Head of caudate nucleus (tissue), 42 donors: ENCODE measurements at regions not wholly inside any gene's neighbourhood (a gene's known extent, or its start where the extent isn't known, plus 50 kb on each side); places are given as distances from the start of the nearest gene placed in this dataset.
"Not testable (repeated sequence)": the region's sequence is repeated elsewhere in the genome, so short reads cannot be mapped to it uniquely, and the experiment has no call there.

ENCODE experiments used
- DNase-seq, 42 donors: peaks; one replicate each; pipeline versions ENCODE4 v3.0.0 to v3.0.0-alpha.2; 2020 to 2021; ENCODE audit warnings: mixed read lengths in 7 of 42
- intact Hi-C: fragments of 100-400 bp; cut with DNase I; formaldehyde crosslinking; loops from one replicate; pipeline ENCODE4 v1.15.0; 2022

GRCh38 chrX:26915064-26915463 is 548.1 kb downstream of the PPP4R3C start:
- DNase-seq: no peak
- intact Hi-C loops: no loop called here

GRCh38 chrX:26914232-26914631 is 548.9 kb downstream of the PPP4R3C start:
- intact Hi-C loops: no loop called here
- DNase-seq: no peak

- intact Hi-C loops, DNase-seq: not testable (repeated sequence)
Measured at GRCh38 chrX:26911785-26912184, 551.4 kb downstream of the PPP4R3C start.

- intact Hi-C loops: no loop called here
Measured at GRCh38 chrX:26909728-26910127, 553.4 kb downstream of the PPP4R3C start.

GRCh38 chrX:26908218-26908617 is 554.9 kb downstream of the PPP4R3C start:
- no peak for DNase-seq

More at GRCh38 chrX:26909728-26910127, 553.4 kb downstream of the PPP4R3C start:
- DNase-seq: no peak

GRCh38 chrX:26889574-26889973 is 573.6 kb downstream of the PPP4R3C start:
- intact Hi-C loops: no loop called here
- no peak for DNase-seq

More at GRCh38 chrX:26908218-26908617, 554.9 kb downstream of the PPP4R3C start:
- intact Hi-C loops: no loop called here

GRCh38 chrX:26873736-26874135 is 589.4 kb downstream of the PPP4R3C start:
- intact Hi-C loops: no loop called here
- no peak for DNase-seq

- intact Hi-C loops: no loop called here
- no peak for DNase-seq
Measured at GRCh38 chrX:26871967-26872366, 591.2 kb downstream of the PPP4R3C start.

- DNase-seq: peak in 1 of 42 donors; percentile 0
- intact Hi-C loops: no loop called here
Measured at GRCh38 chrX:26851981-26852380, 611.2 kb downstream of the PPP4R3C start.

GRCh38 chrX:26848511-26848910 is 614.6 kb downstream of the PPP4R3C start:
- no peak for DNase-seq
- intact Hi-C loops: no loop called here

DNA sequence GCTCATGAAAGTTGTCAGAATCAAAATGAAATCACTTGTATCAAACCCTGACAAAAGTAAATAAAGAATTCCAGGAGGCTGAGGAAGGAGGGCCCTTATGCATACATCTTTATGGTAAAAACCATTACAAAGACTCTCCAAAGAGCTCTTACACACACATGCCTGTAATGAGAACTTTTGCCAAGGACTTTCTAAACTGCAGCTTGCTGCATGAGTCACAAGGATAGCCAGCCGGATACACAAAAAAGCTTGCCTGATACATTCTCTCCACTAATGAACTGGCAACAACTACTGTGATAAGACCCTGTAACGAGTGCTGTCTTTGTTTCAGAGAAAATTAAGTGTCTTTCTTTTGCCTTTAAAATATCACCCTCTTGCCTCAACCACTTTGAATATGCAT is 618.1 kb downstream of the PPP4R3C start:
- DNase-seq: no peak
- intact Hi-C loops: no loop called here

DNA sequence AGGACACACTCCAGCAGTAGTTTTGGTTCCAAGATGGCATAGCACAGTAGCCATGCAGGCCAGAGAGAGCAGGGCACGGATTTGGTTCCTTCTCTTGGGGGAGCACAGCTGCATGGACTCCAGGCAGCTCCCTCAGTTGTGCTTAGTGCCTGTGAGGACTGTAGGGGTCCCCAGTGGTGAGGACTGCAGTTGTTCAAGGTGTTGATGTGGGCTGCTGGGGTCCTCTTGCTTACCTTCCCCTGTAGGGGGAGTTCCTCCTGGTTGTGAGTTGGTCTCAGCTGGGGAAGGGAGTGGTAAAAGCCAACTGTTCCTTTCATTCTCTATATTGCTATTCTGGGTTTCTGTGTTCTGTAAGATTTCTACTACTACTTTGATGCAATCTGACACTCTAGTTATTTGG is 606.5 kb downstream of the MAGEB5 start:
- DNase-seq: no peak
- intact Hi-C loops: no loop called here

GRCh38 chrX:26789751-26790150 is 573.8 kb downstream of the MAGEB5 start:
- DNase-seq: no peak
- intact Hi-C loops: no loop called here

DNA sequence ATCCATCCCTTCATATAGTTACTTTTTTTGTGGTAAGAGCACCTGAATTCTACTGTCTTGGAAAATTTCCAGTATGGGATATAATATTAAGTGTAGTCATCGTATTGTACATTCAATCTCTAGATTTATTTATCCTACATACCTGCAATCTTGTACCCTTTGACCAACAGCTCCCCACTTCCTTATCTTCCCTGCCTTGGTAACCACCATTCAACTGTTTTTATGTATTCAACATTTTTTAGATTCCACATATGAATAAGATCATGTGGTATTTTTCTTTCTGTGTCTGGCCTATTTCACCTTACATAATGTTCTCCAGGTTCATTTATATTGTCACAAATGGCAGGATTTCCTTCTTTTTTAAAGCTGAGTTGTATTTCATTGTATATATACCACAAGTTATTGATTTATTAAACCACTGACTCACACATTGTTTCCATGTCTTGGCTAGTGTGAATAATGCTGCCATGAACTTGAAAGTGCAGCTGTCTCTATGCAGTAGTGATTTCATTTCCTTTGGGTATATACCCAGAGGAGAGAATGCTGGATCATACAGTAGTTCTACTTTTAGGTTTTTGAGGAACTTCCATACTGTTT is 572.5 kb downstream of the MAGEB5 start:
- intact Hi-C loops: no loop called here
- DNase-seq: no peak

DNA sequence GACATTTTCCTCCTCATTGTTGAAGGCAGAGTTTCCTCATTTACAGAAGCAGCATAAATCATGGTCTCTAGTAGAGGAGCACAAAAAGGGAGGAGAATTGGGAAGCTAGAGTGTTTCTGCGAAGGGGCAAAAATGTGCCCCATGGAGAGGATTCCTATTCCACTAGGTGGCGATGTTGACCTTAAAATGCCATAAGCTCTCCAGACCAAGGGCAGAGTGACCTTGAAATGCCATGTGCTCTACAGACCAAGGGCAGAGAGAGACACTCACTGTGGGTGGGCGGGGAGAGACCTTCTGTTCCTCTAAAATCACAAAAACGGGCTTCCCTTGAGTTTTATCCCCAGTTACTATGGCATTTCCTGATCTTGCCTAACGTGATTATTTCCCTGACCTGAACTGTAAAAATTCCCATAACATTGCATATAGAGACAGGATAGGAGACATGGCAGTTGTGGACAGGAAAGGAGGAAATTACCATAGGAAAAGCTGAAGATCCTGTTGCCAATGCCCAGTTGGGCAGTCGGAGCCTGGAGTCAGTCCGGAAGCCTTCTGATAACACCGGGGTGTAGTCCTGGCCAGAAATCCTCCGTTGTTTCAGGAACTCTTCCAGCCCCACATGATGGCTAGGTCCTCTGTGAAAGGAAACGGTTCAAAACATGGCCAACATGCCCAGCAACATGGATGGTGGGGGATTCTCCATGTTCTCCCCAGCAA is 567.7 kb downstream of the MAGEB5 start:
- DNase-seq: peak in 14 of 42 donors; percentile 1 to 43 (median 12)
- intact Hi-C loops: no loop called here

DNA sequence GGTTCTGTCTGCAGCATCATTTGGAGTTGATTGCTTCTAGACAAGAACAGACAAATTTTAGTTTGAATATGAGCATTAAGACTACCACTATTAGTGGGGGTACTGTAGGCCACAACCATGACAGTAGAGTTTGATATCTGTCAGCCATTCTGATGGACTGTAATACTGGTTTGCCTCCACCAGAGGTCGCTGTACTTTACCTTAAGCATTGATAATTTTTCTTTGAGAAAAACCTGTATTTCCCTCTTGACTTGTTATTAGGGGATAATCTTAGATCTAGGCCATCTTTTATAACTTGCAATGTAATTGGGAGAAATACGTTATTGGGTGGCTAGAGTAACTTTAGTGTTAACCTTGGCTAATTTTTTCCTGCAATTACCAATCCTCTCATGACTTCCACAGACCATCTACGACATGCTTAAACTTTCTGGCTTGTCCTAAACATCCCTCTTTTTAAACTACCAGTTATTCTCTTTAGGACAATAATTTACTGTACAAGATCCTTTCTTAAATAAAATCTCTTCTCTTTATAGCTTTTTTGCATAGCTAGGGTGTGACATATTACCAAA is 562.4 kb downstream of the MAGEB5 start:
- intact Hi-C loops: no loop called here
- DNase-seq: no peak

- intact Hi-C loops: no loop called here
- DNase-seq: no peak
Measured at GRCh38 chrX:26762253-26762652, 546.3 kb downstream of the MAGEB5 start.

DNA sequence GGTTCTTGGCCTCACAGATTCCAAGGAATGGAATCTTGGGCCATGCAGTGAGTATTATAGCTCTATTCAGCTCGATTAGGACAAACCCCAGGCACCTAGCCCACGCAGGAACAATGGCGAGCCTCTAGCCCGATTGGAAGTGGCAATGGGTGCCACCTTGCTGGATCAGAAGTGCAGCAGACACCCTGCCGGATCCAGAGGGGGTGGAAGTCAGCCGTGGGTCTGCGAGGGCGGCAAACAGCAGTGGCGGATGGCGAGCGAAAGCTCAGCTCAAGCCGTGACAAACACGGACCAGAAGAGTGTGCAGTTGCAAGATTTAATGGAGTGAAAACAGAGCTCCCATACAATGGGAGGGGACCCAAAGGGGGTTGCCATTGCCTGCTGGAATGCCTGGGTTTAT is 539.8 kb downstream of the MAGEB5 start:
- intact Hi-C loops, DNase-seq: not testable (repeated sequence)

DNA sequence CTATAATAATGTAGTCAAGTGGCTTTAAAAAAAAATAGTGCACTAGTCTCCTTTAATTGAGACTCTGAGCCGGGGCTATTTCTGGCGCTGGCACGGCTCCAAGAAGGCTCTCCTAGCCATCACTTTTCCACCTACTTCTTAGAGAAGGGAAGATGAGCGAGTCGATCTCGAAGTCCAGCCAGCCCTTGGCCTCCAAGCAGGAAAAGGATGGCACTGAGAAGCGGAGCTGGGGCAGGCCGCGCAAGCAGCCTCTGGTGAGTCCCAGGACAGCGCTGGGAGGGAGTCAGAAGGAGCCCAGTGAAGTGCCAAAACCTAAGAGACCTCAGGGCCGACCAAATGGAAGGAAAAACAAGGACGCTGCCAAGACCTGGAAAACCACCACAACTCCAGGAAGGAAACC is 531.9 kb downstream of the MAGEB5 start:
- DNase-seq: no peak
- intact Hi-C loops: no loop called here

DNA sequence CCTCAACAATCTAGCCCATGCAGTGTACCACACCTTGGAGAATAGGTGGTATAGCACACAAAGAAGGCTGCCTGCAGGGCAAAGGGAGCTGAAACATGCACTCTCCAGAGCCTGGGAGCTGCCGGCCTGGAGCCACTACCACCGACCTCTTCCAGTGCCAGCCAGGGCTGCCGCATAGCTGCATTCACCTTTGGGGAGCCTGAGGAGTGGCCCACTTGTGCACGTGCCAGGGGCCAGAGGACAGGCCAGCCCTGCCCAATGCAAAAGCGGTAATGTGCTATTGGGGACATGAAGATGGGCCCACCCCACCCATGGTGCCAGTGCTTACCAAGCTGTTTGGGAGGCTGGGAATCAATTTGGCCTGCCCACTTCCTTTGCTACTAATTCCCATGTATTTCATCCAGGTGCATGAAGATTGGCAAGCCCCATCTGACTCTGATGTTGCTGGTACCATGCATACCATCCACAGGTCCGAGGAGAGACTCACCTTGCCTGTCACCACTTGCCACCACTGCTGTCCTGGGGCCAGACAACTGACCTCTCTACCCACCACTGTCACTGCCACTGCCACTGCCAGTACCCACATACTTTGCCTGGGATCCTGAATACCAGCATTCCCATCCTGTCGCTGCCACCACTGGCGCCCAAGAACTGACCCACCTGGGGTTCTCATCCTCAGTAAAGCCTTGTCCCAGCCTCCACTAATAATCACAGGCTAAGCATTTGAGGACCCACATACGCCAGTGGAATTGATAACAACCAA is 506.9 kb downstream of the MAGEB5 start:
- no peak for DNase-seq
- intact Hi-C loops: no loop called here
